Transverse colon (tissue), 4 donors: ENCODE measurements at regions not wholly inside any gene's neighbourhood (a gene's known extent, or its start where the extent isn't known, plus 50 kb on each side); places are given as distances from the start of the nearest gene placed in this dataset.

ENCODE experiments used
- DNase-seq: peaks from one replicate; pipeline ENCODE4 v3.0.0-alpha.2; 2019
- H3K27ac ChIP-seq, 4 donors: fragments of 200-600 bp; sonication (generic); 2 replicates each; pipeline ENCODE4 v1.5.1; 2016 to 2018; ENCODE audit warnings: inconsistent platforms in 4 of 4
- H3K27me3 ChIP-seq: fragments of 200-600 bp; sonication (generic); 2 replicates; pipeline ENCODE4 v1.5.1; 2017; ENCODE audit warnings: inconsistent platforms
- H3K36me3 ChIP-seq, 4 donors: fragments of 200-600 bp; sonication (generic); 2 replicates each; pipeline ENCODE4 v1.5.1; 2017 to 2019; ENCODE audit warnings: inconsistent platforms in 4 of 4
- H3K4me1 ChIP-seq, 4 donors: fragments of 200-600 bp; sonication (generic); 2 replicates each; pipeline ENCODE4 v1.5.1; 2017 to 2020; ENCODE audit warnings: inconsistent platforms in 4 of 4
- H3K4me3 ChIP-seq, 4 donors: fragments of 200-600 bp; sonication (generic); 1 replicate in 1 of 4; 2 replicates in 3 of 4; pipeline versions ENCODE4 v1.5.1 to v1.6.1; 2017 to 2019; ENCODE audit warnings: inconsistent platforms in 4 of 4
- H3K9me3 ChIP-seq, 2 donors: fragments of 200-600 bp; sonication (generic); 2 replicates each; pipeline ENCODE4 v1.5.1; 2017 to 2019; ENCODE audit warnings: inconsistent platforms in 2 of 2
- CTCF ChIP-seq, 5 experiments: fragments of 200-600 bp in 3 of 5; fragments of 450-650 bp in 2 of 5; sonication (generic) in 3 of 5; IDR thresholded peaks; 1 replicate in 2 of 5; 2 replicates in 3 of 5; pipeline ENCODE4 v1.5.1; 2016 to 2017; ENCODE audit warnings: antibody characterized with exemption in 5 of 5, inconsistent platforms in 3 of 5, mild to moderate bottlenecking in 2 of 5, moderate library complexity in 1 of 5
- EP300 ChIP-seq: sonication (generic); formaldehyde crosslinking; IDR thresholded peaks from one replicate; pipeline ENCODE4 v1.6.1; 2017; ENCODE audit warnings: antibody characterized with exemption, low read depth
- POLR2A ChIP-seq: fragments of 450-650 bp; IDR thresholded peaks from one replicate; pipeline ENCODE4 v1.6.1; 2016; ENCODE audit warnings: antibody characterized with exemption, mild to moderate bottlenecking, moderate library complexity
- POLR2AphosphoS5 ChIP-seq, 3 donors: sonication (generic); formaldehyde crosslinking; IDR thresholded peaks; one replicate each; pipeline ENCODE4 v1.6.1; 2016; ENCODE audit warnings: antibody characterized with exemption in 3 of 3
- WGBS, 2 donors: methylation state at CpG; one replicate each; pipeline ENCODE4 v1.1.5; 2018; ENCODE audit warnings: low coverage in 1 of 2; 5-methylcytosine and 5-hydroxymethylcytosine counted together
- in situ Hi-C, 4 donors: fragments of 200-750 bp; cut with MboI; loops; one replicate each; pipeline versions ENCODE4 v1.15.0 to v1.15.1; 2017; ENCODE audit warnings: low sequenced_read_pairs in 3 of 4, low pct_ligation_motif_present in 1 of 4, low pct_unique_long_range_greater_than_20kb in 1 of 4
- intact Hi-C: fragments of 100-400 bp; cut with DNase I; formaldehyde crosslinking; loops from one replicate; pipeline ENCODE4 v1.15.1; 2023; ENCODE audit warnings: low total_unique reads

- H3K4me3 ChIP-seq, result no peak overlapping the region
- intact Hi-C loops (no loop called here), in situ Hi-C loops (no loop called here)
- no peaks in the 10 kb centered on the region for H3K4me1 ChIP-seq
- no peak for TF ChIP-seq POLR2AphosphoS5 (IDR thresholded peaks at IDR 0.05)
- H3K36me3 ChIP-seq, result no peaks in the 10 kb centered on the region
- WGBS, 2 donors, result 67% methylated on average over 4 of the region's 4 CpGs; no CpG with 5 or more reads in 1 of the 2 donors
- no peaks in the 10 kb centered on the region for H3K9me3 ChIP-seq
- H3K27ac ChIP-seq, result no peak overlapping the region
- no peaks in the 10 kb centered on the region for H3K27me3 ChIP-seq
- no peak for DNase-seq
These were observed 211.4 kb downstream of the FMR1NB start for GRCh38 chrX:148192547-148192946.

- DNase-seq, result no peak
- Histone ChIP-seq H3K27ac (no peak overlapping the region), H3K27me3 (no peaks in the 10 kb centered on the region), H3K36me3 (no peaks in the 10 kb centered on the region), H3K4me1 (no peaks in the 10 kb centered on the region), H3K4me3 (no peak overlapping the region), H3K9me3 (no peaks in the 10 kb centered on the region)
- in situ Hi-C loops, result no loop called here
- TF ChIP-seq POLR2A (no peak), EP300 (no peak), POLR2AphosphoS5 (IDR thresholded peaks at IDR 0.05) (no peak), CTCF (IDR thresholded peaks at IDR 0.05) (no peak)
- intact Hi-C loops, result no loop called here
These were observed 212.6 kb downstream of the FMR1NB start for GRCh38 chrX:148193759-148194158.

GRCh38 chrX:148203531-148203930 is 222.4 kb downstream of the FMR1NB start:
- Histone ChIP-seq H3K4me3 (no peak overlapping the region), H3K4me1 (no peaks in the 10 kb centered on the region), H3K27me3 (no peaks in the 10 kb centered on the region), H3K9me3 (no peaks in the 10 kb centered on the region), H3K36me3 (no peaks in the 10 kb centered on the region), H3K27ac (no peak overlapping the region)
- in situ Hi-C loops, result no loop called here
- intact Hi-C loops, result no loop called here
- 74 to 80% methylated on average over 1 to 3 of the region's 3 CpGs for WGBS, 2 donors
- DNase-seq, result no peak
- TF ChIP-seq EP300, result no peak
- TF ChIP-seq CTCF (IDR thresholded peaks at IDR 0.05), result no peak
- no peak for TF ChIP-seq POLR2AphosphoS5 (IDR thresholded peaks at IDR 0.05)
- TF ChIP-seq POLR2A, result no peak

- WGBS, 2 donors, result 60 to 83% methylated on average over 1 of the region's 1 CpG
- intact Hi-C loops, result no loop called here
- Histone ChIP-seq H3K4me1 (no peaks in the 10 kb centered on the region), H3K9me3 (no peaks in the 10 kb centered on the region), H3K36me3 (no peaks in the 10 kb centered on the region), H3K27me3 (no peaks in the 10 kb centered on the region), H3K4me3 (no peak overlapping the region), H3K27ac (no peak overlapping the region)
- in situ Hi-C loops, result no loop called here
- no peak for DNase-seq
- TF ChIP-seq EP300 (no peak), POLR2AphosphoS5 (IDR thresholded peaks at IDR 0.05) (no peak), POLR2A (no peak), CTCF (IDR thresholded peaks at IDR 0.05) (no peak)
These were observed 223.1 kb downstream of the FMR1NB start for GRCh38 chrX:148204195-148204594.

GRCh38 chrX:148214786-148215185 is 233.6 kb downstream of the FMR1NB start:
- Histone ChIP-seq H3K27me3 (no peaks in the 10 kb centered on the region), H3K4me3 (no peak overlapping the region), H3K4me1 (no peaks in the 10 kb centered on the region), H3K36me3 (no peaks in the 10 kb centered on the region), H3K9me3 (no peaks in the 10 kb centered on the region), H3K27ac (no peak overlapping the region)
- TF ChIP-seq POLR2A (no peak), CTCF (IDR thresholded peaks at IDR 0.05) (no peak), EP300 (no peak), POLR2AphosphoS5 (IDR thresholded peaks at IDR 0.05) (no peak)
- intact Hi-C loops (no loop called here), in situ Hi-C loops (no loop called here)
- WGBS, 2 donors, result 64 to 67% methylated on average over 1 of the region's 1 CpG
- DNase-seq, result no peak
